Esophagus squamous epithelium (tissue), 4 donors: ENCODE measurements at regions not wholly inside any gene's neighbourhood (a gene's known extent, or its start where the extent isn't known, plus 50 kb on each side); places are given as distances from the start of the nearest gene placed in this dataset.

Experiments
- POLR2A ChIP-seq, 4 donors: fragments of 450-650 bp; IDR thresholded peaks; one replicate each; pipeline ENCODE4 v1.6.1; 2017; ENCODE audit warnings: antibody characterized with exemption in 4 of 4, mild to moderate bottlenecking in 4 of 4, moderate library complexity in 3 of 4
- TF ChIP-seq, protein P1 (sequence below), 6 experiments: fragments of 450-650 bp in 4 of 6; fragments of 200-600 bp in 2 of 6; sonication (generic) in 2 of 6; IDR thresholded peaks; one replicate each; pipeline ENCODE4 v1.5.1; 2016 to 2019; ENCODE audit warnings: antibody characterized with exemption in 6 of 6, mild to moderate bottlenecking in 4 of 6, moderate library complexity in 4 of 6

DNA sequence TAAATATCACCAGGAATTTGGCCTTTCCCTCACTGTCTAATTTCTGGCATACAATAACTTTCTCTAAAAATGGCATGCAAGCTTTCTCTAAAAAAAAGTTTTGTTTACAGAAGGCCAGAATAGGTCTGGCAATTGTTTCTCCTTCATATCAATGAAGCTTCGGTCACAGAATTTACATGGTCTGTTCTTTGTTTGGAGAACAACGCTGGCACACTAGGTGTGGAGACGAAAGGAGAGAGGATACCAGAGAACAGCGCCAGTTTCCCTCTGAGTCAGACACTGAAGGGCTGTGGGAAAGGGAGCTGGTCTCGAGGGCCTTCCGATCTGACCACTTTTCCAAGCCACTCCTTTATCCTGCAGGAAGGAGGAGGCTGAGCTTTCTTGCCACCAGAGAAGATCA, 60.1 kb upstream of the ITGA1 start:
- TF ChIP-seq, protein P1, sequence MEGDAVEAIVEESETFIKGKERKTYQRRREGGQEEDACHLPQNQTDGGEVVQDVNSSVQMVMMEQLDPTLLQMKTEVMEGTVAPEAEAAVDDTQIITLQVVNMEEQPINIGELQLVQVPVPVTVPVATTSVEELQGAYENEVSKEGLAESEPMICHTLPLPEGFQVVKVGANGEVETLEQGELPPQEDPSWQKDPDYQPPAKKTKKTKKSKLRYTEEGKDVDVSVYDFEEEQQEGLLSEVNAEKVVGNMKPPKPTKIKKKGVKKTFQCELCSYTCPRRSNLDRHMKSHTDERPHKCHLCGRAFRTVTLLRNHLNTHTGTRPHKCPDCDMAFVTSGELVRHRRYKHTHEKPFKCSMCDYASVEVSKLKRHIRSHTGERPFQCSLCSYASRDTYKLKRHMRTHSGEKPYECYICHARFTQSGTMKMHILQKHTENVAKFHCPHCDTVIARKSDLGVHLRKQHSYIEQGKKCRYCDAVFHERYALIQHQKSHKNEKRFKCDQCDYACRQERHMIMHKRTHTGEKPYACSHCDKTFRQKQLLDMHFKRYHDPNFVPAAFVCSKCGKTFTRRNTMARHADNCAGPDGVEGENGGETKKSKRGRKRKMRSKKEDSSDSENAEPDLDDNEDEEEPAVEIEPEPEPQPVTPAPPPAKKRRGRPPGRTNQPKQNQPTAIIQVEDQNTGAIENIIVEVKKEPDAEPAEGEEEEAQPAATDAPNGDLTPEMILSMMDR (IDR thresholded peaks at IDR 0.05), result no peak
- TF ChIP-seq POLR2A (IDR thresholded peaks at IDR 0.05), result no peak
